ENCODE measurements at regions not wholly inside any gene's neighbourhood (a gene's known extent, or its start where the extent isn't known, plus 50 kb on each side); places are given as distances from the start of the nearest gene placed in this dataset.

DNA sequence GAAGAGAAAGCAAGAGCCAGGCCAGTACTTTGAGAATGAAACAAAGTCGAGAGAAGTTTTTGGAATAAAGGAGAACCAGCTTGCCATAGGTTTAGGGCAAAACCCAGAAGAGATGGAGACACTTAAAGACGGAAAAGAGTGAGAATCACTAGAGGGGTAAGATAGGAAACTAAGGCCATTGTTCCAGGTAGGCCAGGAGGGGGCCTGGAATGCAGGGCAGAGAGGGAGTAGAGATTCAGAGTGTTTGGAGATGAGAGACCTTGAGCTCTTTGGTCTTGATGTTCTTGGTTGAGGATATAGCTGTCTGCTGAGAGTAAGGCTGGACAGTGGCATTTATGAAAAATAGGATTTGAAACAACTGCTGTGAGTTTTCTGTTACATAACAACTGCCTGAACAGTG lies 263.3 kb upstream of the POU2AF2 start:
- no peak for DNase-seq (ENCODE audit: low spot score)

DNA sequence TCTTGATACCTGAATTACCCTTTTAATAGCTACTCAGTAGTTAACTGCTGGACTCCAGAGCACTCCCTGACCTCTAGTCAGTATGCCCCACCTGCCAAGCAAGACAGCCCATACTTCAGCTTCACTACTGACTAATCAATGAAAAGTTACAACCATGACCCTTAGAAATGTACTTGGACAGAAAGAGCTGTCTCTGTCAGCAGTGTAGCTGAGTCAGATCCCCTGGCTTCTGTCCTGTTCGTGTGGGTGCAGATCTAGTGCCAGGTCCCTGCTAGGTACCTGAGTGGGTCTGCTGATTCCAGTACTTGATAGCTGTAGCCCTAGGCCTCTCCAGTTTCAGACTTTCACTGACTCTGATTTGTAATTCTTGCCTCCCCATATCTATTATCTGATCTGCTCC lies 265.8 kb upstream of the POU2AF2 start:
- DNase-seq (ENCODE audit: low spot score), result no peak

DNA sequence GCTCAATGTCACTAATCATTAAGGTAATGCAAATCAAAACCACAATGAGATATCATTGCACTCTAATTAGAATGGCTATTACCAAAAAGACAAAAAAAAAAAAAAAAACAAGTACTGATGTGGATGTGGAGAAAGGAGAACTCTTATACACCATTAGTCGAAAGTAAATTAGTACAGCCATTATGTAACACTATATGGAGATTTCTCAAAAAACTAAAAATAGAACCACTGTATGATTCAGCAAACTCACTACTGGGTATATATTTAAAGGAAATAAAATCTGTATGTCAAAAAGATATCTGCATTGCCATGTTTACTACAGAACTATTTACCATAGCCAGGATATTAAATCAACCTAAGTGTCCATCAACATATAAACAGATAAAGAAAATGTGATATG lies 265.4 kb upstream of the ARHGAP20 start:
- no peak for DNase-seq (ENCODE audit: low spot score)

DNA sequence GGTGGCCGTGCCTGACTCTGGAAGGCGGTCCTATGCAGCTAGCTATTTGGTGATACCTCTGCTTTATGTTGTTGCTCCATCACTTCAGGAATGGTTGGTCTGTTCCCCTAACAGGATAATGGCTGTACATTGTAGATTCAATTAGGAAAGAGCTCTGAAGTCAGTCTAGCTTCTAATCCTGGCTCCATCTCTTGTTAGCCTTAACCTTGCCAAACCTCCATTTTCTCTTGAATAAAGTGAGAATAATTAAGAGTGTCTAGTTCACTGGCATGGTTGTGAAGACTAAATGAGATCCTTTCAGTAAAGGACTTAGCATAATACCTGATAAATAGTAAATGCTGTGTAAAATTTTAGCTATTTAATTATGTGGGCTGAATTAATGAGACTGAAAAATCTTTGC lies 262.5 kb upstream of the ARHGAP20 start:
- DNase-seq (ENCODE audit: low spot score), result no peak

DNA sequence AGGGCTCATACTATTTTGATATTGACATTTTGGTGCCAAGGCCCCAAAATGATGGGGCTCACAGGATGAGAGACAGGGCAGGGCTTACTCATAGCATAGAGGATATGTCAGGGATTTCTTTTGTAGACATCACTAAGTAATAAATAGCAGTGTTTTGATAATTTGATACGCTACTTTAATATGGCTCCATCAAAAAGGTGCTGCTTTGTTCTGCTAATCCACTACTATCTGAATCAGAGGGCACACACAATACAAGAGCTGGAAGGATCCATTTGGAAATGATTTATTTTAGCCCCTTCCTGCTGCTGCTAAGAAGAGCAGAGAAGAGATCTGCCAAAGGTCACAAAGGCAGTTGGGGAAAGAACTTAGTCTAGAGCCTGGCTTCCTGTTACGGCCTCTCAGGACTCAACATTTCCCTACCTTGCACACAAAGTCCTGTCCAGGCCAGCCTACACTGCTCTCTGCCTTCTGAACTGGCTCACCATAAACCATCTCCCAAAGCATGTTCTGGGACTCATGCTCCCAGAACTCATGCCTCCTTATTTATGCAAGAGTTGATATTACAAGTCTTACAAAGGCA lies 261.3 kb upstream of the ARHGAP20 start:
- DNase-seq (ENCODE audit: low spot score), result no peak

DNA sequence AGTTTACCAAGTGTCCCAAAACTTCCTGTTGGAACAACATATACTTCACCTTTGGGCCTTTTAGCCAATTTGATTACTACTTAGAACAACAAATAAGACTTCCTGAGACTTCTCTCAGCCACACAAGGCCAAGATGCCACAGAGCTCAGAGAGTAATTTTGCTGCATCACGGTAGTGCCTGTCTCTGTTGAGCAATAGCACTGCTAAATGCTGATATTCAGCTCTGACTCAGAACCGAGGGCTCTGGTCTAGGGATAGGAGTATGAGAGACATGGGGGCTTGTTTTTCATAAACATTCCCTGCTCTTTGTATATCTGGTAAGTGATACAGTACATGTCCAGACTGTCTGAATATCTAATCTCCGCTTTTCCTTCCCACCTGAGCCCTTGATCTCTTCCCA lies 260.4 kb upstream of the ARHGAP20 start:
- DNase-seq (ENCODE audit: low spot score), result no peak

DNA sequence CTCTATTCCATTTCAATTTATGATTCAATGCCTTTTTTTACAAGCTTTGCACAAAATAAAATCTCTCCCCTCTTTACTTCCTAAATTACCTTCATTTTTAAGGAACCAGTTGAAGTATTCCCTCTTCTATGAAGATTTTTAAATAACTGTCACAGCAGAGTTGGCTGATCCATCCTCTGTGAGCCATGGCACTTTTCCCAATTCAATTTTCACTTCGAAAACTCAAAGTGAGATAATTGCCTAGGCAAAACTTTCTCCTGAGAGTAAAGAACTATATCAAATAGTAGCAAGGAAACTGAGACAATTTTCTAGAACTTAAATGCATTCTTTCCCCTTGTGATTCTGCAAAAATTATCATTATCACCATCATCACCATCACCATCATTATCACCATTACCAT lies 259.9 kb upstream of the ARHGAP20 start:
- no peak for DNase-seq (ENCODE audit: low spot score)

DNA sequence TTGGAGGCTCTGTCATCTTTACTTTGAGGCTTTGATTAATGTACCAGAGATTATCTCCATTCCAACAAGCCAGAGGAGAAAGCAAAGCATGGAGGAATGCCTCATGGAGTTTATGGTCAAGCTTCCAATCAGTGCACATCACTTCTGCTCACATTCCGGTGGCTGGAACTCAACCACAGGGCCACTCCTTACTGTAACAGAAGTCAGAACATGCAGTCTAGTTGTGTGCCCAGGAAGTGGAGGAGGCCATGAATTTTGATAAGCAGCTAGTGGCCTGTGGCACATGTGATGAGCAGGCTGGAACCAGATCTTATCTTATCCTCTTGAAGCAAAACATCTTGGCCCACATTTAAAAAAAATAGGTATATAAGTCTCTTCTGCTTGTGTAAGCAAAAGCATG lies 258.9 kb upstream of the ARHGAP20 start:
- DNase-seq (ENCODE audit: low spot score), result no peak

DNA sequence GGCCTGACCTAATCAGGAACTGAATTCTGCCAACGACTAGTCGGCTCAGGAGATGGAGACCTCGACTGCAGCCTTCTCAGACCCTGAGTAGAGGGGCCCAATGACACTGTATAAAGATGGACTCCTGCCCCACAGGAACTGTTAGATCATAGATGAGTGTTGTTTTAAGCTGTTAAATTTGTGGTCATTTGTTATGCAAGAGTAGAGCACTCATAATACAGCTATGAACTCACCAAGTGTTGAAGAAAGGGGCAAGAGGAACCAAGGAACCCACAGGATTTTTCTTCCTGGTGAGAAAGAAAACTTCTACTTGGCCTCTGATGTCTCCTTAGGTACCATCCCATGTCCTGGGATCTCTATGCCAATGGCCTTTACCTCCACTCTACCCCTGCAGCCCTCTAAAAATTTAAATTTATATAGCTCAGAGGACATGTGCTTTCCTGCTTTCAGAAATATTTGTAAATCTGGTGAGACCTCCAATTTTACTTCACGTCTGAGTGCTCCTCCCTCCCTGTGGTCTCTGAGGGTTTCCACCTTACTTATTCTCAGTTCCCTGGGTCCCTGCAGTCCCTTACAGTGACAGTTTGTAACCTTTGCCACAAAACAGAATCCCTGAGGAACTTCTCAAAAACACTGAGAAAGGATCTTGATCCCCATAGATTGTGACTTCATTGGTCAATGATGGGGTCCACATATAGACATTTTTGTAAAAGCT lies 256.3 kb upstream of the ARHGAP20 start:
- DNase-seq (ENCODE audit: low spot score), result no peak

DNA sequence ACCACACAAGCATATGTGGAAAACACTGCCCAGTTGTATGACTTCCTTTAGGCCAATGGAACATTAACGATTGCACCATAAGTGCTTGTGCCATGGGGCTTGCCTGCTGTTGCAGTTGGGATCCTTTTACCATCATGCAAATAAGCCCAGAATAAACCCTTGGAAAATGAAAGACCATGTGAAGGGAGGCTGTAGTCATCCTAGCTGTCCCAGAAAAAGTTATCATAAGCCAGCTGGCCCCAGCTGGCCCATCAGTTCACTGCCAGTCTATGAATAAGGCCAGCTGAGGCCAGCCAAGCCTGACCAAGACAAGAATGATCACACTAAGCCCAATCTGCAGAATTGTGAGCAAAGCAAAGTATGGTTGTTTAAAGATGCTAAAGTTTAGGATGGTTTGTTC lies 253.9 kb upstream of the ARHGAP20 start:
- DNase-seq (ENCODE audit: low spot score), result no peak

DNA sequence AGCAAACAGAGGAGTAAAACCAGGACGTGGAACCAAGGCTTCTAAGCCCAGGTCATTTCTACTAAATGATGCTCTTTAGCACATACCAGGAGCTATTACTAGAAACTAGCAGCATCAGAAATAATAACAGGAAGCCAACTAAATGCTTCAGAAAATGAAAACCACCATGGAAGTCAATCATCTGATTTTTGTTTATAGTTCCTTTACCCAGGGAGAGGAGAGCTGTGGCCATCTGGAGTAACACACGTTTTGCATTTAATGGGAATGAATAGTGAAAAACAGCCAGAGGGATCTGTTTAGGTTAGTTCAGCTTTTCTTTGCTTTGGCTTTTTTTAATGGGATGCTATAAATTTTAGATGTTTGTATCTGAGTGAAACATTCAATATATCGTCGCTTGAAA lies 250.7 kb upstream of the ARHGAP20 start:
- DNase-seq (ENCODE audit: low spot score), result no peak

DNA sequence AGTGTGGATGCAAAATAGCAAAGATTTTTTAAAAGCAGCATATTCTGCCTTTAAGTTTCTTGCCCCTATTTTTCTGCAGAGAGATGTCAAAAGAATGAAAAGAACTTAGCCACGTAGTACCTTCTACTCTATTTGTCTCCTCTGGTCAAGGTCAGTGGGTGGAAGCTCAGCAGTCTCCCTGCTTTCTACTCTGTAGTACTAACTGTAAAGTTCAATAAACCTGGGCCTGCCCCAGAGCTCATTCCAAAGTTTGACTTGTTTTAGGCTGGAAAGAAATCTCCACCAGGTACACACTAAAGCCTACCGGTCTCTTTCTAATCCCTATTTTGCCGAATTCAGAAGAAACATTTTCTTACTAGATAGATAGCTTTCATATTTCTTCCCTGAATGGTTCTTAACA lies 247.9 kb upstream of the ARHGAP20 start:
- no peak for DNase-seq (ENCODE audit: low spot score)

DNA sequence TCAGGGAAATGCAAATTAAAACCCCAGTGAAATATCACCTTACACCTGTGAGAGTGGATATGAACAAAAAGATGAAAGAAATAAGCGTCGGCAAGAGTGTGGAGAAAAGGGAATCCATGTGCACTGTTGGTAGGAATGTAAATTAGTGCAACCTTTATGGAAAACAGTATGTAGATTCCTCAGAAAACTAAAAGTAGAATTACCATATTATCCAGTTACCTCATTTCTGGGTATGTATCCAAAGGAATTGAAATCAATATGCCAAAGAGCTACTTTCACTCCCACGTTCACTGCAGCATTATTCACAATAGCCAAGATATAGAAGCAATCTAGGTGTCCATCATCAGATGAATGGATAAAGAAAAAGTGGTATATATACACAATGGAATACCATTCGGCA lies 246.0 kb upstream of the ARHGAP20 start:
- no peak for DNase-seq (ENCODE audit: low spot score)

DNA sequence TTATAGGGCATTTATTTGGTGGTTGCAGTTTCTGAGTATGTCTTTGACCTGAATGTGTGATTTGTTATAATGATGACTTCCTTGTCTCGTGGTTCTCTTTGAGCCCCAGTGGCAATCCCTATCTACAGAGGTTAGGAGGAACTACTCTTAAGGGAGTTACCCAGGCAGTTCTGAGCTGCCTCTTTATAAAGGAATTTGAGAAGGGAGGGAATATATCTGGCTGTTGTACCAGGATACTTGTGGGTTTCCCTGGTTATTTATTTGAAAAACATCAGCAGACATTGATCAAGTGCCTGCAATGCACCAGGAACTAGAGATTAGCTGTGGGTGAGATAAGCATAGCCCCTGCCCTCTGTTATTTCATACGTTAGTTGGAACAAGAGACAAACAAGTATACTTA lies 243.5 kb upstream of the ARHGAP20 start:
- DNase-seq (ENCODE audit: low spot score), result no peak

DNA sequence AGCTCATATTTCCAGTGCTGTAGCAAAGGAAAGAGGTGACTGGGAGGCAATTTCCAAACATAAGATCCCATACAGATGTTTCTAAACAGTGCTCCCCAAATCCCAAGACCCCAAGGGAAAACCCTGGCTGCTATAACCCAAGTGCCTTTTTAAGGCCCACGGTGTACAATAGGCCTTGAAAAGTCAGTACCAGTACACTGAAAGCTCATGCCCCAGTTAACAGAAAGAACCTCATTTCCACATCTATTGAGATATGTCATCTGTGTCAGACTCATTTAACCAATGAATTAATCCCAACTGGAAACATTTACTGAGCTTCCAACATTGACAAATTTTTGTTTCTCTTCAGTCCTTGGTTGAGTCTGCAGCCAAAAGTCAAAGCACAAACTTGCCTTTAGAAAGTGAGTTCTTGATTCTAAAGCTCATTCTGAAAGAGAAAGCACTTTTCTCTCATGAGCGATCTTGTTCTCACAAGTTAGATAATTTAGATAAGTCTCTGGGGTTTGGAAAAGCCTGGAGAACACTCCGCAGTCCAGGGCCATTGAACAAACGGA lies 239.8 kb upstream of the ARHGAP20 start:
- DNase-seq (ENCODE audit: low spot score), result no peak

DNA sequence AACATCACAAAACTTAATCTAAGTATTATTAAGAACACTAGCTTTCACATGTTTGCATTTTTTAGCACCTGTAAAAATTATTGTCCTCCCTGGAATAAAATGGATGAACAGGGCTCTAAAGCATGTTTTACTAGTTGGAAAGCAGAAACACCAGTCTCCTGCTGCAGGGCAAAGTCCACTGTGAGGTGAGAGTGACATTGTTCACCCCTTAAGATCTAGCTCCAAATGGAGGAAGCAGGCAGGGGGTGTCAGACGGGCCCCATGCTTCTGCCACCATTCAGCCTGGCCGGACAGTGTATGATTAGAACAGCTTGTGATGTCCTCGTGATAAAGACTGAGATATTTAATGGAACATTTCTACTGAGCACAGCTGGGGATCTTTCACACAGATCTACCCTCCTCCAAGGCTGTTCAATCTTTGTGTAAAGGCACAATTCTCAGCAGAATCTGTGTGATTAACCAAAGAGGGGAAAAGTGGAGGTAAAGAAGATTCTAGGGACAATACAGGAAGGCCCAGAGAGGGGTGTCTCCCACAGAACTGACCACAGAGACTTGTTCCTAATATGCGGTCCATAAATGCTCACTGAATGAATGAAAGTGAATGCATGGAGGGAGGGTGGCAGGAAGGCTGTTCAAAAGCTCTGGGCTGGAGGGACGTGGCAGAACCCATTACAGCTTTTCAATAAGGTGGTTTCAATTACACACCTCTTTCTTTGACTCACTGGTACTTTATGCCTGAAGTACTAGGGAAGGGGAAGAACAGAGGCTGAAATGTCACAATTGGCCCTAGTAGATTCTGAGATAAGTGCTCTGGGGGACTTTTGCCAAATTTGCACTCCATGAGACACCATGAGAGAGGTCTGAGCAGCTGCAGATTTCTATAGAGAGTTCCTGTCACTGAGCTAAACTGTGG lies 239.1 kb upstream of the ARHGAP20 start:
- no peak for DNase-seq (ENCODE audit: low spot score)

DNA sequence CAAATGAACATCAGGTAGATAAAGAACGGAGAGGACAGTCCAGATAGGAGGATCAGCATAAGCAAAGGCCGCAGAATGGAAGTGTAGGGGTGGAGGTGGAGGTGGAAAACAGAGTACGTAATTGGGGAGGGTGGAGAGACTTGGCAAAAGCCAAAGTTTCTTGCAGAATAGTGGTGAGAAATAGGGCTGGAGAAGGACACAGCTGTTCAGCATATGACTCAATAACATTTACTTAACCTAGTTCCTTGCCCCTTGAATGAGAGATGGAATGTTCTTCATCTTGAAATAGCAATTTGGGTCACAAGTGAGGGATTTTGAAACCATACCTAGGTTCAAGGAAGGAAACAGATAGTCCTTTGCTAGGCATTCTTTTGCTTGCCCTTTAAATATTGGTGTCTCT lies 235.9 kb upstream of the ARHGAP20 start:
- no peak for DNase-seq (ENCODE audit: low spot score)

DNA sequence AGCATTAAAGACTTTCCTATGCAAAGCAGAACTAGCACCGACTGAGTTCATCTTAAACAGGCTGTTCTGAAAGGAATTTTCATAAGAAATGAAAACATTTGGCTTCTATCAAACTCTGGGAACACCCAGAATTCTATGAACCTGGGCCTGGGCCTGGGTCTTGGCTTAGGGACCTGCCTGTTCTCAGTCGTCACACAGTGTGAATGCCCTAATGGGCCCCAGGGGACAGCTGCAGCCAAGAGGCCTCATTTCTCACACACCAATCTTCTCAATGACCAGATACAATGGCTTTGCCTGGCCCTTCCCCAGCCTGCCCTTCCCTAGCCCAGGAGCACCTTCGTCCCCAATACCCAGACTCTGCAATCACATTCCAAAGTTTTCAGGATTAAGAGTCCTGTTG lies 234.9 kb upstream of the ARHGAP20 start:
- no peak for DNase-seq (ENCODE audit: low spot score)

DNA sequence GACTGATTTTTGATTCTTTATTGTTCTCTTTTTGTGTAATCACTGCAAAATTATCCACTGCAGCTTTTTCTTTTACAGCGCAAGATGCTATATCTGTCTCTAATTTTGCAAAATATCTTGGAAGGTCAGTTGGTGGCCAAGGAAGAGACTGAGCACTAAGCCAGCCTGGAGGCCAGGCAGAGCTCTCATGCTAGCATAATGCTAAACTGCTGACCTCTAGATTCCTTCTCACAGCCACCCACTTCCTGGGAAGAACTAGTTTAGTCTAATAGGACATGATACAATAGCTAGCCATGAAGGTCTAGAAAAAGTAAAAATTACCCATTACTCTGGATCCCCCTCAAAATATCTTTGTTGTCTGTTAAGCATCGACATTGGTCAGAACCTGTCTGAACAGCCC lies 227.2 kb upstream of the ARHGAP20 start:
- DNase-seq (ENCODE audit: low spot score), result no peak

DNA sequence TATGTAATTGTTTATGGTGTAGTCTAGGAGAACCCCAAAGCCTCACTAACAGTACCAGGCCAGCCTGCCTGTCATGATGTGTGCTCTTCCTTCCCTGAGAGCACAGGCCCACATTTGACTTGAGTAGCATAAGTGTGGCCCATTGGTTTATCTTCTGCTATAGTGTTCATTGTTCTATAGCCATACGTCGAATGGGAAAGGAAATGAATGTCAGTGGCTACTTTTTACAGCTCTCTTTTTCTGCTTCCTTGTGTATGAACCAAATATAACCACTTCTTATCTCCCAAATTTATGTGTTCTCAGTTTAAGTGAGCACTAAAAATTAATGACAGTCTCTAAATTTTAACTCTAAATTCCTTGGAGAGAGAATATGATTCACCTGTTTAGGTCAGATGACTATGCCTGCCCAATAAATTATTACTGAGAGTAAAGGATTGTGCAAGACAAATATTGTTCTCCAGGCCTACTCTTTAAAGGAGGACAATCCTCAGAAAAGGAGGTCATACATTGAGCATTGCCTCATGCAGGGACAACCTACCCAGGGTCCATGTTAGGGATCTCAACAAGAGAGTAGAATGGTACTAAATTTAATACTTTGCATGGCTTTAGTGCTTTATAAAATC lies 222.9 kb upstream of the ARHGAP20 start:
- DNase-seq (ENCODE audit: low spot score), result no peak

DNA sequence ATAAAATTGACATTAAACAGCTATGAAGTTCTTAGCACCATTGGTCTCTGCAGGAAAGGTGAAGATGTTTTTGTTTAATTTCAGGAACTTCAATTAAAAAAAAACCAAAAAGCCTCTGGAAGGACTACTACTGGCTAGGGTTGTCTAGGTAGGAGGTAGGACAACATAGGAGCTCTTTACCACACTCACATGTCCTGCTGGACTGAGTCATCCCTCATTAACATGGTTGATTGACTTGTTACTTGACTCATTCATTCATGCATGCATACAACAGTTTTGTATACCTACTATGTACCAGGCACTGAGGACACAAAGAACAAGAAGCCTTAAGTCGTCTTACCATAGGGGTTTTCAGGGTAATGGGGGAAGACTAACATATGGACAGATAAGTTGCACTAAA lies 216.9 kb upstream of the ARHGAP20 start:
- no peak for DNase-seq (ENCODE audit: low spot score)

DNA sequence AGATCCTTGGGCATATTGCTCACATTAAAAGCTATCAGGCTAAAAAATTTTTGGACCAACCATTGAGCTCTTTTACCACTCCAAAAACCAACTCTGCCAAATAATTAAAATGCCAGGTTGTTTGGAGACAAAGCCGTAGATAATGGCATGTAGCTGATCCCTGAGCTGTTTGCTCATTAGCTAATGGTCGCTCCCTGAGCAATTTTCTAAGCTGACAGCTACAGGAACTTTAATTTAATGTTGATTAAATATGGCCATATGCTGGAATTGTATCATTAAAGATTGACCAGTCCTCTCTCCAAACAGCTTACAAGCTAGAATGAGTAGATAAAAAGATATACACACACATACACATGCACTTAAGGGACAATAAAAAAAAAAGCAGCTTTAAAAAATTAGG lies 216.2 kb upstream of the ARHGAP20 start:
- DNase-seq (ENCODE audit: low spot score), result no peak

Data from CD4-positive, alpha-beta T cell treated with Interleukin-2 at 100 ng/mL for 4 hours (primary cell).